Astrocyte (in vitro differentiated cells and primary cell): ENCODE measurements at regions not wholly inside any gene's neighbourhood (a gene's known extent, or its start where the extent isn't known, plus 50 kb on each side); places are given as distances from the start of the nearest gene placed in this dataset.

ENCODE experiments used
- DNase-seq: peaks from one replicate; pipeline ENCODE4 v3.0.0-alpha.2; 2010; ENCODE audit warnings: low read depth
- FAIRE-seq: peaks from 2 replicates; lab custom pipeline; 2011; peaks lifted over from hg19 to GRCh38; lab: Jason Lieb, UNC
- H2AFZ ChIP-seq: 2 replicates; pipeline ENCODE4 v1.6.0; 2012; ENCODE audit warnings: low read depth, low read length, inconsistent platforms
- H3K27ac ChIP-seq: 2 replicates; pipeline ENCODE4 v1.5.1; 2011; ENCODE audit warnings: low read depth, low read length, inconsistent platforms
- H3K27me3 ChIP-seq: 2 replicates; pipeline ENCODE4 v1.6.0; 2011; ENCODE audit warnings: low read length, inconsistent platforms; ENCODE audit not compliant: insufficient read depth
- H3K36me3 ChIP-seq: 2 replicates; pipeline ENCODE4 v1.5.1; 2011; ENCODE audit warnings: low read length, inconsistent platforms; ENCODE audit not compliant: insufficient read depth
- H3K4me1 ChIP-seq: 2 replicates; pipeline ENCODE4 v1.5.1; 2011; ENCODE audit warnings: low read length, inconsistent platforms; ENCODE audit not compliant: insufficient read depth
- H3K4me2 ChIP-seq: 2 replicates; pipeline ENCODE4 v1.6.0; 2012; ENCODE audit warnings: low read length, inconsistent platforms
- H3K4me3 ChIP-seq: 2 replicates; pipeline ENCODE4 v1.5.1; 2011; ENCODE audit warnings: low read depth, mild to moderate bottlenecking, low read length, inconsistent platforms; ENCODE audit not compliant: insufficient read depth
- H3K79me2 ChIP-seq: 2 replicates; pipeline ENCODE4 v1.6.0; 2012; ENCODE audit warnings: mild to moderate bottlenecking, low read length, inconsistent platforms; ENCODE audit not compliant: insufficient read depth
- H3K9ac ChIP-seq: 2 replicates; pipeline ENCODE4 v1.6.0; 2012; ENCODE audit warnings: mild to moderate bottlenecking, low read length, inconsistent platforms
- H3K9me3 ChIP-seq: 2 replicates; pipeline ENCODE4 v1.5.1; 2012; ENCODE audit warnings: low read depth, mild to moderate bottlenecking, low read length, inconsistent platforms; ENCODE audit not compliant: insufficient read depth
- H4K20me1 ChIP-seq: 2 replicates; pipeline ENCODE4 v1.6.0; 2012; ENCODE audit warnings: low read length, inconsistent platforms; ENCODE audit not compliant: insufficient read depth
- H3K27ac Mint-ChIP-seq: one replicate; pipeline ENCODE4 v1.8.0; 2021; ENCODE audit warnings: mild to moderate bottlenecking, mixed read lengths; ENCODE audit not compliant: unreplicated experiment
- H3K27me3 Mint-ChIP-seq: one replicate; pipeline ENCODE4 v1.8.0; 2021; ENCODE audit warnings: low read depth, mixed read lengths; ENCODE audit not compliant: unreplicated experiment
- H3K36me3 Mint-ChIP-seq: one replicate; pipeline ENCODE4 v1.8.0; 2021; ENCODE audit warnings: low read depth, mixed read lengths; ENCODE audit not compliant: unreplicated experiment
- H3K4me1 Mint-ChIP-seq: one replicate; pipeline ENCODE4 v1.8.0; 2021; ENCODE audit warnings: low read depth, mixed read lengths; ENCODE audit not compliant: unreplicated experiment
- H3K4me3 Mint-ChIP-seq: one replicate; pipeline ENCODE4 v1.8.0; 2021; ENCODE audit warnings: mild to moderate bottlenecking, moderate library complexity, mixed read lengths; ENCODE audit not compliant: unreplicated experiment
- H3K9me3 Mint-ChIP-seq: one replicate; pipeline ENCODE4 v1.8.0; 2021; ENCODE audit warnings: mild to moderate bottlenecking, mixed read lengths; ENCODE audit not compliant: unreplicated experiment
- EZH2 ChIP-seq: IDR thresholded peaks from 2 replicates; pipeline ENCODE4 v1.6.1; 2012; ENCODE audit warnings: mild to moderate bottlenecking, low read length, inconsistent platforms; ENCODE audit not compliant: insufficient read depth
- TF ChIP-seq, protein P1 (sequence below): IDR thresholded peaks from 2 replicates; pipeline ENCODE4 v1.5.1; 2011; ENCODE audit warnings: low read depth, mild to moderate bottlenecking, inconsistent platforms, low read length, moderate library complexity; ENCODE audit not compliant: insufficient read depth

DNA sequence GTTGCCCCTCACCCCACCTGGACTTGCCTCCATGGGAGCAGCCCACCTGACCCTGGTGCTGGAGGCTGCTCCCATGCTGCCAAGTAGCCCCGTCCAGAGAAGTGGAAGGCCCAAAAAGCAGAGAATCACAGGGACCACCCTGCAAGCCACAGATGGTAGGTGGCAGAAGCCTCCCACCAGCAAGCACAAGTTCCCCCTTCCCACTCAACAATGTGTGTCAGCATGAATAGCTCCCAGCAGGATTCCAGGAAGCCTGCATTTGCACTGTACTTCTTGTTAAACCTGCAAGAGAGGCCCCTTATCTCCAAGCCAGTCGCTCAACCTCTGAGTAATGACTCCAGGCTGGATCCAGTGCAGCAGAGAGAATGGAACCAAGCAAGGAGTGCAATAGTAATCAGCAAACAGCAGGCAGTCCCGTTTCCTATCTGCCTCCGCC is 180.8 kb upstream of the CST7 start:
- Mint-ChIP-seq H3K4me3 (peak overlapping the region; percentile 12), H3K27me3 (peaks cover 11% of the 10 kb centered on the region), H3K36me3 (no peaks in the 10 kb centered on the region), H3K4me1 (peaks cover 39% of the 10 kb centered on the region), H3K9me3 (peaks cover 5% of the 10 kb centered on the region), H3K27ac (no peak overlapping the region)
- TF ChIP-seq, protein P1, sequence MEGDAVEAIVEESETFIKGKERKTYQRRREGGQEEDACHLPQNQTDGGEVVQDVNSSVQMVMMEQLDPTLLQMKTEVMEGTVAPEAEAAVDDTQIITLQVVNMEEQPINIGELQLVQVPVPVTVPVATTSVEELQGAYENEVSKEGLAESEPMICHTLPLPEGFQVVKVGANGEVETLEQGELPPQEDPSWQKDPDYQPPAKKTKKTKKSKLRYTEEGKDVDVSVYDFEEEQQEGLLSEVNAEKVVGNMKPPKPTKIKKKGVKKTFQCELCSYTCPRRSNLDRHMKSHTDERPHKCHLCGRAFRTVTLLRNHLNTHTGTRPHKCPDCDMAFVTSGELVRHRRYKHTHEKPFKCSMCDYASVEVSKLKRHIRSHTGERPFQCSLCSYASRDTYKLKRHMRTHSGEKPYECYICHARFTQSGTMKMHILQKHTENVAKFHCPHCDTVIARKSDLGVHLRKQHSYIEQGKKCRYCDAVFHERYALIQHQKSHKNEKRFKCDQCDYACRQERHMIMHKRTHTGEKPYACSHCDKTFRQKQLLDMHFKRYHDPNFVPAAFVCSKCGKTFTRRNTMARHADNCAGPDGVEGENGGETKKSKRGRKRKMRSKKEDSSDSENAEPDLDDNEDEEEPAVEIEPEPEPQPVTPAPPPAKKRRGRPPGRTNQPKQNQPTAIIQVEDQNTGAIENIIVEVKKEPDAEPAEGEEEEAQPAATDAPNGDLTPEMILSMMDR = no peak
- no peak for TF ChIP-seq EZH2
- H3K9me3 ChIP-seq = no peaks in the 10 kb centered on the region
- peaks cover 27% of the 10 kb centered on the region for H3K4me1 ChIP-seq
- H3K9ac ChIP-seq = no peak overlapping the region
- peak; percentile 58 for DNase-seq
- no peak overlapping the region for H3K27ac ChIP-seq
- no peaks in the 10 kb centered on the region for H3K27me3 ChIP-seq
- peak overlapping the region; percentile 15 for H2AFZ ChIP-seq
- peak overlapping the region; percentile 47 for H3K4me2 ChIP-seq
- no peaks in the 10 kb centered on the region for H3K36me3 ChIP-seq
- no peak for FAIRE-seq
- no peaks in the 10 kb centered on the region for H4K20me1 ChIP-seq
- H3K4me3 ChIP-seq = no peak overlapping the region
- no peaks in the 10 kb centered on the region for H3K79me2 ChIP-seq

DNA sequence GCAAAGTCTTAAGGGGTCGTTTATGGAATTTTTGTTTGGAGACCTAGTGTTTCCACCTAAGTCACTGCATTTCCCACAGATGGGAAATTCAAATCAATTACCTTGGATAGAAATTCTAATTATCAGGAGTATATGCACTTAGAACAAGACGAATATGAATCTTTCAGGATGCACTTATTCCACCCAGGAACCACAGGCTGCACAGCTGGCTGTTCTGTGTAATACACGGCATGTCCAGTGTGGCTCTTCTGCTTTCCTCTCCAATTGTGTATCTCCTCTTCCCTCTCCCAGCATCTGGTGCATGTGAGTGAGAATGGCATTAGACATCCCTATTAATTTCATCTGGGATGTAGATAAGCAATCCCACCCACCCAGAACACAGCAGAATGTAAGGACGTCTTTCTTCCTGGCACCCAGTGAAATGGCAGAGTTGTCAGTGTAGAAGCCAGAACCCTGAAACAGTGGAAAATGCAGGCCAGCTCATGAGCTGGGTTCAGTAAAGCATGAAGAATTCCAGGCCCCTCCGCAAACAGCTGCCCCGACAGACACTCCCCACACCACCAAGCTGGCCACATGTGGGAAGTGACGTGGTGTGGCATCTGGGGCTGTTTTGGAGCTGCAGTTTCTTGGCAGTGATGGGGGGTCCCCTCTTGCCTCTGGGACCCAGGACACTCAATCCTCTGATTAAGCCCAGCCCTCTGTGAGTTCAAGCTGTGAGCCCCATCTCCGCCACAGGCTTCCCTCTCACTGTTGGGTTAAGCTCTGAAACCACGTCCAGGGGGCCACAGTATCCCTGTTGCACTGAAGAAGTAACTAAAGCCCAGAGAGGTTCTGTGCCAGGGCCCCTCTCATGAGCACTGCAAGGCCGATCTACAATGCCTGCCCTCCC is 180.1 kb upstream of the CST7 start:
- H3K4me2 ChIP-seq = peak overlapping the region; percentile 47
- Mint-ChIP-seq H3K27ac (no peak overlapping the region), H3K27me3 (peaks cover 9% of the 10 kb centered on the region), H3K4me1 (peaks cover 47% of the 10 kb centered on the region), H3K4me3 (no peak overlapping the region), H3K9me3 (peaks cover 2% of the 10 kb centered on the region), H3K36me3 (no peaks in the 10 kb centered on the region)
- TF ChIP-seq, protein P1 = no peak
- no peak for TF ChIP-seq EZH2
- H3K9me3 ChIP-seq = no peaks in the 10 kb centered on the region
- H3K27me3 ChIP-seq = no peaks in the 10 kb centered on the region
- FAIRE-seq (no peak), DNase-seq (no peak)
- no peak overlapping the region for H3K4me3 ChIP-seq
- H2AFZ ChIP-seq = no peak overlapping the region
- H3K79me2 ChIP-seq = no peaks in the 10 kb centered on the region
- H3K9ac ChIP-seq = no peak overlapping the region
- no peak overlapping the region for H3K27ac ChIP-seq
- H3K4me1 ChIP-seq = peaks cover 32% of the 10 kb centered on the region
- no peaks in the 10 kb centered on the region for H3K36me3 ChIP-seq
- H4K20me1 ChIP-seq = no peaks in the 10 kb centered on the region
